HEK293 (cell line): ENCODE measurements at regions not wholly inside any gene's neighbourhood (a gene's known extent, or its start where the extent isn't known, plus 50 kb on each side); places are given as distances from the start of the nearest gene placed in this dataset.

Source experiments
- CTCF ChIA-PET: fragments of 350-600 bp; formaldehyde crosslinking; extraction: SDS; loops from one replicate; lab custom pipeline; 2021; ENCODE audit warnings: antibody characterized with exemption; lab: Yijun Ruan, JAX
- POLR2A ChIA-PET: fragments of 300-600 bp; formaldehyde crosslinking; extraction: SDS; loops from one replicate; lab custom pipeline; 2020; ENCODE audit warnings: antibody characterized with exemption, inconsistent platforms; lab: Yijun Ruan, JAX
- H3K27ac ChIP-seq: fragments of 200-500 bp; sonication (Bioruptor generic); 2 replicates; pipeline ENCODE4 v1.5.1; 2014; ENCODE audit warnings: low read depth, low read length, control low read depth, inconsistent platforms; ENCODE audit errors: extremely low read depth
- H3K36me3 ChIP-seq, 2 experiments: fragments of 200-500 bp in 1 of 2; sonication (Bioruptor generic) in 1 of 2; 1 replicate in 1 of 2; 2 replicates in 1 of 2; pipeline ENCODE4 v1.5.1; 2014 to 2017; ENCODE audit warnings: inconsistent platforms in 2 of 2, low read length in 2 of 2; ENCODE audit not compliant: control insufficient read depth in 2 of 2, insufficient read depth in 1 of 2
- H3K4me1 ChIP-seq: fragments of 200-500 bp; sonication (Bioruptor generic); 2 replicates; pipeline ENCODE4 v1.5.1; 2014; ENCODE audit warnings: mild to moderate bottlenecking, low read length, inconsistent platforms; ENCODE audit not compliant: control insufficient read depth, insufficient read depth
- H3K4me3 ChIP-seq: 2 replicates; pipeline ENCODE4 v1.5.1; 2011; ENCODE audit warnings: low read depth, mild to moderate bottlenecking, control low read depth, low read length, moderate library complexity
- H3K9me3 ChIP-seq: fragments of 200-500 bp; sonication (Bioruptor generic); 2 replicates; pipeline ENCODE4 v1.5.1; 2014; ENCODE audit warnings: low read depth, low read length, inconsistent platforms; ENCODE audit not compliant: control insufficient read depth, insufficient read depth
- EGR2 ChIP-seq: fragments of 450-650 bp; formaldehyde crosslinking; IDR thresholded peaks from 2 replicates; pipeline ENCODE4 v1.5.1; 2016; ENCODE audit warnings: low read depth, missing biosample characterization, missing genetic modification characterization
- GLI2 ChIP-seq: fragments of 450-650 bp; formaldehyde crosslinking; IDR thresholded peaks from 2 replicates; pipeline ENCODE4; 2017; ENCODE audit warnings: missing biosample characterization, missing genetic modification characterization, low read depth, borderline replicate concordance
- GLIS1 ChIP-seq: fragments of 450-650 bp; formaldehyde crosslinking; IDR thresholded peaks from 2 replicates; pipeline ENCODE4 v1.5.1; 2016; ENCODE audit warnings: missing biosample characterization, missing genetic modification characterization
- KLF7 ChIP-seq: fragments of 450-650 bp; formaldehyde crosslinking; IDR thresholded peaks from 2 replicates; pipeline ENCODE4 v1.5.1; 2016; ENCODE audit warnings: missing biosample characterization, missing genetic modification characterization, borderline replicate concordance
- KLF9 ChIP-seq: fragments of 450-650 bp; formaldehyde crosslinking; IDR thresholded peaks from 2 replicates; pipeline ENCODE4 v1.5.1; 2016; ENCODE audit warnings: missing biosample characterization, missing genetic modification characterization, low read depth
- SP2 ChIP-seq: fragments of 450-650 bp; formaldehyde crosslinking; IDR thresholded peaks from 2 replicates; pipeline ENCODE4 v1.5.1; 2016; ENCODE audit warnings: missing biosample characterization, missing genetic modification characterization
- ZNF133 ChIP-seq: fragments of 450-650 bp; formaldehyde crosslinking; IDR thresholded peaks from 2 replicates; pipeline ENCODE4 v1.5.1; 2016; ENCODE audit warnings: missing biosample characterization, missing genetic modification characterization
- ZNF138 ChIP-seq: fragments of 450-650 bp; formaldehyde crosslinking; IDR thresholded peaks from 2 replicates; pipeline ENCODE4 v1.5.1; 2016; ENCODE audit warnings: missing biosample characterization, missing genetic modification characterization, borderline replicate concordance
- ZNF239 ChIP-seq: fragments of 450-650 bp; formaldehyde crosslinking; IDR thresholded peaks from 2 replicates; pipeline ENCODE4 v1.5.1; 2016; ENCODE audit warnings: missing biosample characterization, missing genetic modification characterization
- ZNF416 ChIP-seq: fragments of 450-650 bp; formaldehyde crosslinking; IDR thresholded peaks from 2 replicates; pipeline ENCODE4 v1.5.1; 2016; ENCODE audit warnings: missing biosample characterization, missing genetic modification characterization
- ZNF48 ChIP-seq: fragments of 450-650 bp; formaldehyde crosslinking; IDR thresholded peaks from 2 replicates; pipeline ENCODE4 v1.5.1; 2016; ENCODE audit warnings: missing biosample characterization, missing genetic modification characterization
- ZNF510 ChIP-seq: fragments of 450-650 bp; formaldehyde crosslinking; IDR thresholded peaks from 2 replicates; pipeline ENCODE4 v1.5.1; 2018; ENCODE audit warnings: mild to moderate bottlenecking, missing genetic modification characterization, missing biosample characterization; ENCODE audit not compliant: insufficient replicate concordance
- ZNF544 ChIP-seq: fragments of 450-650 bp; formaldehyde crosslinking; IDR thresholded peaks from 2 replicates; pipeline ENCODE4 v1.5.0; 2017; ENCODE audit warnings: missing biosample characterization, missing genetic modification characterization
- ZNF558 ChIP-seq: fragments of 450-650 bp; formaldehyde crosslinking; IDR thresholded peaks from 2 replicates; pipeline ENCODE4 v1.5.1; 2016; ENCODE audit warnings: missing biosample characterization, missing genetic modification characterization
- ZNF623 ChIP-seq: fragments of 450-650 bp; formaldehyde crosslinking; IDR thresholded peaks from 2 replicates; pipeline ENCODE4 v1.5.1; 2016; ENCODE audit warnings: missing biosample characterization, missing genetic modification characterization
- ZNF776 ChIP-seq: fragments of 450-650 bp; formaldehyde crosslinking; IDR thresholded peaks from 2 replicates; pipeline ENCODE4 v1.5.0; 2017; ENCODE audit warnings: missing biosample characterization, missing genetic modification characterization, borderline replicate concordance
- ZNF785 ChIP-seq: fragments of 450-650 bp; formaldehyde crosslinking; IDR thresholded peaks from 2 replicates; pipeline ENCODE4 v1.5.1; 2016; ENCODE audit warnings: missing biosample characterization, missing genetic modification characterization
- ZNF792 ChIP-seq: fragments of 450-650 bp; formaldehyde crosslinking; IDR thresholded peaks from 2 replicates; pipeline ENCODE4 v1.5.1; 2016; ENCODE audit warnings: missing biosample characterization, missing genetic modification characterization
- ZSCAN23 ChIP-seq: fragments of 450-650 bp; formaldehyde crosslinking; IDR thresholded peaks from 2 replicates; pipeline ENCODE4 v1.5.1; 2016; ENCODE audit warnings: missing biosample characterization, missing genetic modification characterization
- TF ChIP-seq, protein P1 (sequence below): fragments of 450-650 bp; formaldehyde crosslinking; IDR thresholded peaks from 2 replicates; pipeline ENCODE4 v1.5.1; 2016; ENCODE audit warnings: missing biosample characterization, missing genetic modification characterization
- TF ChIP-seq, protein P2 (sequence below): fragments of 450-650 bp; IDR thresholded peaks from 2 replicates; pipeline ENCODE4 v1.5.1; 2018; ENCODE audit warnings: missing biosample characterization, mild to moderate bottlenecking, missing genetic modification characterization

DNA sequence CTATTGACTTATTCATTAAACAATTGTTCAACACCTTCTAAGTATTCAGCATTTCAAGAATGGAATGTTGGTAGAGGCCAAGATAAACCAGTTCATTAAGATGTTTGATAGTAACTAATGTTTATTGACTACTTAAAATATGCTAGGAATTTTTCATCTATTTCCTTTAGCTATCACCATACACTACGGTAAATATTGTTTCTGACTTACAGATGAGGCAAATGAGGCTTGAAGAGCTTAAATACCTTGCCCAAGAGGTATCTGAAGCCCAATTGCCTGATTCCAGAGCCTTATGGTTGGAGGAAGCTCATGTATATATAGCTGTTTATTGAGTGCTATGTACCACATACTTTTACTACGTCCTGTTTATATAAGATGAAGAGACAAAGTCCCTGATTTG is 286.2 kb downstream of the NDFIP2 start (continued):
- TF ChIP-seq ZNF48 (tag by site-specific recombination) (no peak), ZNF416 (tag by site-specific recombination) (no peak)

DNA sequence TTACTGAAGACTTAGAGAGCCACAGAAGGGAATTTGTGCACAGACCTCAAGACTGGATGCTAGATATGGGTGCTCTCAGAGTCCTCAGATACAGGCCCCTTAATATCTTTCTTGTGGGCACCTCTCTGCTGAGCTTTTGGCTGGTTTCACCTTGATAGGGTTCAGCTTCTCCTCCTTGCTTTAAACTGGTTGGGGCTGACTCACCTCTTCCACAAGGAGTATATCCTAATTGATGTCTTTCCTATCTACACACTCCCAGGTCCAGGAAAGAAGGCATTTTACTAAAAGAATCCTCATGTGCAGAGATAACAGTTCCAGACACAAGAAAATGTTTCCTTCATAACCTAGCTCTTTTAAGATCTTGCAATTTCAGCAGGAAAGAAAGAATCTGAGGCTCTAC is 284.4 kb downstream of the NDFIP2 start:
- no peaks in the 10 kb centered on the region for H3K36me3 ChIP-seq
- CTCF ChIA-PET: no interaction called here
- TF ChIP-seq, protein P1, sequence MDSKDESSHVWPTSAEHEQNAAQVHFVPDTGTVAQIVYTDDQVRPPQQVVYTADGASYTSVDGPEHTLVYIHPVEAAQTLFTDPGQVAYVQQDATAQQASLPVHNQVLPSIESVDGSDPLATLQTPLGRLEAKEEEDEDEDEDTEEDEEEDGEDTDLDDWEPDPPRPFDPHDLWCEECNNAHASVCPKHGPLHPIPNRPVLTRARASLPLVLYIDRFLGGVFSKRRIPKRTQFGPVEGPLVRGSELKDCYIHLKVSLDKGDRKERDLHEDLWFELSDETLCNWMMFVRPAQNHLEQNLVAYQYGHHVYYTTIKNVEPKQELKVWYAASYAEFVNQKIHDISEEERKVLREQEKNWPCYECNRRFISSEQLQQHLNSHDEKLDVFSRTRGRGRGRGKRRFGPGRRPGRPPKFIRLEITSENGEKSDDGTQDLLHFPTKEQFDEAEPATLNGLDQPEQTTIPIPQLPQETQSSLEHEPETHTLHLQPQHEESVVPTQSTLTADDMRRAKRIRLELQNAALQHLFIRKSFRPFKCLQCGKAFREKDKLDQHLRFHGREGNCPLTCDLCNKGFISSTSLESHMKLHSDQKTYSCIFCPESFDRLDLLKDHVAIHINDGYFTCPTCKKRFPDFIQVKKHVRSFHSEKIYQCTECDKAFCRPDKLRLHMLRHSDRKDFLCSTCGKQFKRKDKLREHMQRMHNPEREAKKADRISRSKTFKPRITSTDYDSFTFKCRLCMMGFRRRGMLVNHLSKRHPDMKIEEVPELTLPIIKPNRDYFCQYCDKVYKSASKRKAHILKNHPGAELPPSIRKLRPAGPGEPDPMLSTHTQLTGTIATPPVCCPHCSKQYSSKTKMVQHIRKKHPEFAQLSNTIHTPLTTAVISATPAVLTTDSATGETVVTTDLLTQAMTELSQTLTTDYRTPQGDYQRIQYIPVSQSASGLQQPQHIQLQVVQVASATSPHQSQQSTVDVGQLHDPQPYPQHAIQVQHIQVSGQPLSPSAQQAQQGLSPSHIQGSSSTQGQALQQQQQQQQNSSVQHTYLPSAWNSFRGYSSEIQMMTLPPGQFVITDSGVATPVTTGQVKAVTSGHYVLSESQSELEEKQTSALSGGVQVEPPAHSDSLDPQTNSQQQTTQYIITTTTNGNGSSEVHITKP (tag by site-specific recombination): no peak
- TF ChIP-seq ZSCAN23 (no peak), ZNF239 (tag by site-specific recombination) (no peak)
- TF ChIP-seq, protein P2, sequence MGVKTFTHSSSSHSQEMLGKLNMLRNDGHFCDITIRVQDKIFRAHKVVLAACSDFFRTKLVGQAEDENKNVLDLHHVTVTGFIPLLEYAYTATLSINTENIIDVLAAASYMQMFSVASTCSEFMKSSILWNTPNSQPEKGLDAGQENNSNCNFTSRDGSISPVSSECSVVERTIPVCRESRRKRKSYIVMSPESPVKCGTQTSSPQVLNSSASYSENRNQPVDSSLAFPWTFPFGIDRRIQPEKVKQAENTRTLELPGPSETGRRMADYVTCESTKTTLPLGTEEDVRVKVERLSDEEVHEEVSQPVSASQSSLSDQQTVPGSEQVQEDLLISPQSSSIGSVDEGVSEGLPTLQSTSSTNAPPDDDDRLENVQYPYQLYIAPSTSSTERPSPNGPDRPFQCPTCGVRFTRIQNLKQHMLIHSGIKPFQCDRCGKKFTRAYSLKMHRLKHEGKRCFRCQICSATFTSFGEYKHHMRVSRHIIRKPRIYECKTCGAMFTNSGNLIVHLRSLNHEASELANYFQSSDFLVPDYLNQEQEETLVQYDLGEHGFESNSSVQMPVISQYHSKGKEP (tag by site-specific recombination): no peak
- POLR2A ChIA-PET: no interaction called here
- H3K4me1 ChIP-seq: no peaks in the 10 kb centered on the region
- H3K9me3 ChIP-seq: no peaks in the 10 kb centered on the region
- H3K27ac ChIP-seq: no peak overlapping the region
- H3K4me3 ChIP-seq: no peak overlapping the region

DNA sequence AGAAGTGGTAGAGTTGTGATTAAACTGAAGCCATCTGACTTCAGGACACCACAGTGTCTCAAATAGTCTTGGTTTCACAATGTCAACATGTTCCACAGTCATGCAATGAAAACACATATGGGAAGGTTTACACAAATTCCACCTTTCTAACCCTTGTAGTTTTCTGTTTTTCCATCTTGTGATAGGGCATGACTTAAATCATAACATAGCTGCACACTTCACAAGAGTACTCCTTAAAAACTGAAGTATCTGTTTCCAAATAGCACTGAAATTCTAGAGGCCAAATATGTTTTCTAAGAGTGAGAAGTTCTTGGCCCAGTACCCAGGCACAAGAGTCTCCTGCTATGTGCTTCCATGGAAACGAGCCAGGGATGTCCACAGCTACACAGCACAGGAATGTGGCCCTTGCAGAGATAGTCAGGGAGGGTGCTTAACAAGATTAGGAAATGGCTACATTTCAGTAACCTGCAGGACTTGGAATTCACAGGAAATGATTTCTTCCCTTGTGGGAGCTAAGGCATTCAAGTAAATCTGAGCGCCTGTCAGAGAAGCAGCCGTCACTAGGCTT is 269.1 kb downstream of the NDFIP2 start:
- ChIA-PET CTCF (interaction anchor here (0.6 kb wide), 1 partner anchor 34 kb away, joined by 4 read pairs; no protein-coding TSS in a partner anchor), POLR2A (no interaction called here)
- Histone ChIP-seq H3K4me3 (no peak overlapping the region), H3K9me3 (no peaks in the 10 kb centered on the region), H3K36me3 (no peaks in the 10 kb centered on the region), H3K27ac (no peak overlapping the region), H3K4me1 (no peaks in the 10 kb centered on the region)
- TF ChIP-seq SP2 (tag by site-specific recombination) (no peak), GLIS1 (tag by site-specific recombination) (peak; percentile 32)

DNA sequence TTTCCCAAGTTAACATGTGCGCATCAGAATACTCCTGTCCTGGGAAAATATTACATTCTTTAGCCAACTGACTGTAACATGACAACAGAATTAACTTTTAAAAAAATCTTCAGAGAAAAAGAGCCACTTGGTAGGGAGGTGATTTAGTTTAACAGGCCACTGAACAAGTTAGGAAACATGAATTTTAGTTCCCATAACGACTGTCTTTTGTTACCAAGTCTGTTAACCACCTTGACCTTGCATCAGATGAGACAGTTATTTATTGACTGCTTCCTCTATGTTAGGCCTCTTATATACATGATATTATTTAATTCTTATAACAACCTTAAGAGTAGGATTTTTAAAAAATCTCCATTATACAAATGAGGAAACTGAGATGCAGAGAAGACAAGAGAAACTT is 268.6 kb downstream of the NDFIP2 start:
- POLR2A ChIA-PET: no interaction called here
- H3K27ac ChIP-seq: no peak overlapping the region
- CTCF ChIA-PET: no interaction called here
- no peak overlapping the region for H3K4me3 ChIP-seq
- TF ChIP-seq ZNF776 (tag by site-specific recombination) (no peak), ZNF510 (tag by site-specific recombination) (no peak), ZNF138 (tag by site-specific recombination) (no peak), ZNF558 (tag by site-specific recombination) (no peak), KLF7 (tag by site-specific recombination) (no peak), EGR2 (tag by site-specific recombination) (no peak), ZNF785 (tag by site-specific recombination) (no peak), ZNF623 (no peak), ZNF792 (tag by site-specific recombination) (no peak), ZNF544 (tag by site-specific recombination) (no peak), KLF9 (no peak), GLI2 (tag by site-specific recombination) (no peak), ZNF133 (no peak)
- no peaks in the 10 kb centered on the region for H3K9me3 ChIP-seq
- no peaks in the 10 kb centered on the region for H3K36me3 ChIP-seq
- H3K4me1 ChIP-seq: no peaks in the 10 kb centered on the region
